Stimulated activated CD4-positive, alpha-beta T cell treated with anti-CD3 and anti-CD28 coated beads, TNF-alpha, amount 100 ng/mL, for 24 hours (primary cell): ENCODE measurements at regions not wholly inside any gene's neighbourhood (a gene's known extent, or its start where the extent isn't known, plus 50 kb on each side); places are given as distances from the start of the nearest gene placed in this dataset.
"Not testable (repeated sequence)": the region's sequence is repeated elsewhere in the genome, so short reads cannot be mapped to it uniquely, and the experiment has no call there.

Experiments used
- DNase-seq, 3 experiments: peaks; one replicate each; pipeline ENCODE4 v3.0.0-alpha.2; 2020; ENCODE audit warnings: low read depth in 3 of 3

GRCh38 chr7:86372262-86372661 is 271.4 kb upstream of the GRM3 start:
- DNase-seq: no peak

- DNase-seq: no peak
Measured at GRCh38 chr7:86366946-86367345, 276.8 kb upstream of the GRM3 start.

GRCh38 chr7:86340407-86340806 is 303.3 kb upstream of the GRM3 start:
- DNase-seq: not testable (repeated sequence)

- DNase-seq: no peak
Measured at GRCh38 chr7:86339051-86339450, 304.7 kb upstream of the GRM3 start.

GRCh38 chr7:86328801-86329433 is 314.8 kb upstream of the GRM3 start:
- DNase-seq: no peak

- no peak for DNase-seq
Measured at GRCh38 chr7:86326847-86327246, 316.9 kb upstream of the GRM3 start.

- no peak for DNase-seq
Measured at GRCh38 chr7:86320889-86321288, 322.8 kb upstream of the GRM3 start.

- no peak for DNase-seq
Measured at GRCh38 chr7:86320341-86320740, 323.4 kb upstream of the GRM3 start.

- no peak for DNase-seq
Measured at GRCh38 chr7:86313842-86314241, 329.9 kb upstream of the GRM3 start.

- no peak for DNase-seq
Measured at GRCh38 chr7:86301301-86301700, 342.4 kb upstream of the GRM3 start.

GRCh38 chr7:86295526-86295925 is 348.2 kb upstream of the GRM3 start:
- no peak for DNase-seq

- DNase-seq: no peak
Measured at GRCh38 chr7:86282014-86282682, 361.6 kb upstream of the GRM3 start.

- no peak for DNase-seq
Measured at GRCh38 chr7:86280150-86280549, 363.6 kb upstream of the GRM3 start.

GRCh38 chr7:86262781-86263180 is 380.9 kb upstream of the GRM3 start:
- no peak for DNase-seq

- no peak for DNase-seq
Measured at GRCh38 chr7:86257894-86258293, 385.8 kb upstream of the GRM3 start.

- DNase-seq: no peak
Measured at GRCh38 chr7:86252406-86252805, 391.3 kb upstream of the GRM3 start.

GRCh38 chr7:86248977-86249376 is 394.7 kb upstream of the GRM3 start:
- DNase-seq: no peak

GRCh38 chr7:86243171-86243570 is 400.5 kb upstream of the GRM3 start:
- DNase-seq: no peak

GRCh38 chr7:86226191-86226590 is 417.5 kb upstream of the GRM3 start:
- DNase-seq: no peak

GRCh38 chr7:86222806-86223205 is 420.9 kb upstream of the GRM3 start:
- DNase-seq: no peak

GRCh38 chr7:86214734-86215133 is 429.0 kb upstream of the GRM3 start:
- DNase-seq: no peak

- no peak for DNase-seq
Measured at GRCh38 chr7:86212976-86213375, 430.7 kb upstream of the GRM3 start.

- DNase-seq: no peak
Measured at GRCh38 chr7:86209036-86209435, 434.7 kb upstream of the GRM3 start.

- no peak for DNase-seq
Measured at GRCh38 chr7:86207740-86208139, 436.0 kb upstream of the GRM3 start.
